ENCODE measurements at regions not wholly inside any gene's neighbourhood (a gene's known extent, or its start where the extent isn't known, plus 50 kb on each side); places are given as distances from the start of the nearest gene placed in this dataset.

GRCh38 chr2:139394801-139395200 is 614.6 kb upstream of the NXPH2 start:
- CTCF ChIA-PET, result interaction anchor here (0.6 kb wide), 1 partner anchor 466 kb away, joined by 3 read pairs; no protein-coding TSS in a partner anchor
- no peak for TF ChIP-seq REST (IDR thresholded peaks at IDR 0.05; ENCODE audit: insufficient read depth in 1 of 2, low read depth in 2 of 2, low read length in 1 of 2)
- TF ChIP-seq TCF7L2 (IDR thresholded peaks at IDR 0.05; ENCODE audit: low read depth, low read length), result no peak
- no peak for TF ChIP-seq SIN3A (IDR thresholded peaks at IDR 0.05; ENCODE audit: borderline replicate concordance, insufficient read depth, low read depth, low read length)
- TF ChIP-seq POLR2AphosphoS5 (IDR thresholded peaks at IDR 0.05; ENCODE audit: low read depth, low read length), result no peak
- no peak for TF ChIP-seq CTCF (IDR thresholded peaks at IDR 0.05)

GRCh38 chr2:139389391-139389790 is 609.2 kb upstream of the NXPH2 start:
- no peaks in the 10 kb centered on the region for H3K4me1 ChIP-seq (ENCODE audit: control insufficient read depth, insufficient read depth, low read length)
- no peaks in the 10 kb centered on the region for H3K36me3 ChIP-seq (ENCODE audit: control insufficient read depth, insufficient read depth, low read length)
- ChIA-PET POLR2A (no interaction called here), CTCF (no interaction called here)
- no TSS peak for BruUV-seq (replicated peaks)
- no peaks in the 10 kb centered on the region for H3K9me3 ChIP-seq (ENCODE audit: control insufficient read depth, insufficient read depth, low read depth, low read length)
- no peak overlapping the region for H3K27ac ChIP-seq (ENCODE audit: low read length)
- TF ChIP-seq CTCF (IDR thresholded peaks at IDR 0.05) (no peak), SIN3A (IDR thresholded peaks at IDR 0.05; ENCODE audit: borderline replicate concordance, insufficient read depth, low read depth, low read length) (no peak), POLR2AphosphoS5 (IDR thresholded peaks at IDR 0.05; ENCODE audit: low read depth, low read length) (no peak), TCF7L2 (IDR thresholded peaks at IDR 0.05; ENCODE audit: low read depth, low read length) (no peak), REST (IDR thresholded peaks at IDR 0.05; ENCODE audit: insufficient read depth in 1 of 2, low read depth in 2 of 2, low read length in 1 of 2) (no peak)
- intact Hi-C loops (cut with micrococcal nuclease; ENCODE audit: unreplicated experiment), result no loop called here
- no peak overlapping the region for H3K4me3 ChIP-seq (ENCODE audit: low read depth in 2 of 2, low read length in 2 of 2)
- H3K27me3 ChIP-seq (ENCODE audit: control insufficient read depth, insufficient read depth, low read length), result no peaks in the 10 kb centered on the region
- DNase-seq (ENCODE audit: low read depth, low spot score) (no peak), ATAC-seq (no peak)
- in situ Hi-C loops (cut with HindIII; ENCODE audit: low pct_unique_long_range_greater_than_20kb, low sequenced_read_pairs), result no loop called here

More at GRCh38 chr2:139394801-139395200, 614.6 kb upstream of the NXPH2 start:
- Histone ChIP-seq H3K27me3 (ENCODE audit: control insufficient read depth, insufficient read depth, low read length) (no peaks in the 10 kb centered on the region), H3K27ac (ENCODE audit: low read length) (no peak overlapping the region), H3K9me3 (ENCODE audit: control insufficient read depth, insufficient read depth, low read depth, low read length) (no peaks in the 10 kb centered on the region), H3K4me1 (ENCODE audit: control insufficient read depth, insufficient read depth, low read length) (no peaks in the 10 kb centered on the region), H3K4me3 (ENCODE audit: low read depth in 2 of 2, low read length in 2 of 2) (no peak overlapping the region), H3K36me3 (ENCODE audit: control insufficient read depth, insufficient read depth, low read length) (no peaks in the 10 kb centered on the region)
- intact Hi-C loops (cut with micrococcal nuclease; ENCODE audit: unreplicated experiment) (no loop called here), in situ Hi-C loops (cut with HindIII; ENCODE audit: low pct_unique_long_range_greater_than_20kb, low sequenced_read_pairs) (no loop called here)
- POLR2A ChIA-PET, result no interaction called here
- no TSS peak for BruUV-seq (replicated peaks)
- no peak for DNase-seq (ENCODE audit: low read depth, low spot score)
- no peak for ATAC-seq
